ENCODE measurements at regions not wholly inside any gene's neighbourhood (a gene's known extent, or its start where the extent isn't known, plus 50 kb on each side); places are given as distances from the start of the nearest gene placed in this dataset.

- no peak for DNase-seq
- intact Hi-C loops (cut with micrococcal nuclease) = no loop called here
- 40% methylated on average over 1 of the region's 1 CpG for WGBS (ENCODE audit: insufficient coverage)
- no peak for ATAC-seq (ENCODE audit: low read depth)
- Mint-ChIP-seq H3K27me3 (no peaks in the 10 kb centered on the region), H3K4me1 (no peaks in the 10 kb centered on the region), H3K4me3 (no peak overlapping the region), H3K9me3 (ENCODE audit: insufficient read depth) (no peaks in the 10 kb centered on the region), H3K27ac (no peak overlapping the region)
- H2AFZ ChIP-seq (ENCODE audit: insufficient read depth, low read depth, low read length, poor library complexity, severe bottlenecking) = no peak overlapping the region
- CTCF ChIA-PET = no interaction called here
- H3K27me3 ChIP-seq (replicated peaks in 1 of 4; ENCODE audit: control extremely low read depth in 1 of 4, control insufficient read depth in 3 of 4, insufficient read depth in 4 of 4, low read length in 3 of 4) = no peaks in the 10 kb centered on the region
- no peaks in the 10 kb centered on the region for H4K20me1 ChIP-seq (ENCODE audit: control insufficient read depth, insufficient read depth, low read length, poor library complexity, severe bottlenecking)
- POLR2A ChIA-PET = no interaction called here
- no peaks in the 10 kb centered on the region for H3K4me1 ChIP-seq (ENCODE audit: control insufficient read depth in 2 of 2, insufficient read depth in 2 of 2, low read length in 2 of 2)
- no peaks in the 10 kb centered on the region for H3K36me3 ChIP-seq (replicated peaks in 1 of 2; ENCODE audit: control extremely low read depth in 1 of 2, control insufficient read depth in 1 of 2, extremely low read depth in 1 of 2, insufficient read depth in 2 of 2, low read length in 1 of 2)
- H3K27ac ChIP-seq (ENCODE audit: low read length in 2 of 2) = no peak overlapping the region
- no peak overlapping the region for H3K4me3 ChIP-seq (ENCODE audit: control extremely low read depth in 1 of 5, extremely low read depth in 1 of 5, insufficient read depth in 1 of 5, low read depth in 2 of 5, low read length in 4 of 5)
- TF ChIP-seq, protein P1, sequence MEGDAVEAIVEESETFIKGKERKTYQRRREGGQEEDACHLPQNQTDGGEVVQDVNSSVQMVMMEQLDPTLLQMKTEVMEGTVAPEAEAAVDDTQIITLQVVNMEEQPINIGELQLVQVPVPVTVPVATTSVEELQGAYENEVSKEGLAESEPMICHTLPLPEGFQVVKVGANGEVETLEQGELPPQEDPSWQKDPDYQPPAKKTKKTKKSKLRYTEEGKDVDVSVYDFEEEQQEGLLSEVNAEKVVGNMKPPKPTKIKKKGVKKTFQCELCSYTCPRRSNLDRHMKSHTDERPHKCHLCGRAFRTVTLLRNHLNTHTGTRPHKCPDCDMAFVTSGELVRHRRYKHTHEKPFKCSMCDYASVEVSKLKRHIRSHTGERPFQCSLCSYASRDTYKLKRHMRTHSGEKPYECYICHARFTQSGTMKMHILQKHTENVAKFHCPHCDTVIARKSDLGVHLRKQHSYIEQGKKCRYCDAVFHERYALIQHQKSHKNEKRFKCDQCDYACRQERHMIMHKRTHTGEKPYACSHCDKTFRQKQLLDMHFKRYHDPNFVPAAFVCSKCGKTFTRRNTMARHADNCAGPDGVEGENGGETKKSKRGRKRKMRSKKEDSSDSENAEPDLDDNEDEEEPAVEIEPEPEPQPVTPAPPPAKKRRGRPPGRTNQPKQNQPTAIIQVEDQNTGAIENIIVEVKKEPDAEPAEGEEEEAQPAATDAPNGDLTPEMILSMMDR (IDR thresholded peaks at IDR 0.05) = no peak
- TF ChIP-seq EZH2 (IDR thresholded peaks at IDR 0.05; ENCODE audit: borderline replicate concordance, insufficient read depth, low read depth, low read length, poor library complexity, severe bottlenecking) = no peak
- no peak overlapping the region for H3K4me2 ChIP-seq (replicated peaks; ENCODE audit: low read depth, low read length, poor library complexity, severe bottlenecking)
- no peaks in the 10 kb centered on the region for H3K79me2 ChIP-seq (ENCODE audit: control insufficient read depth, insufficient read depth, low read length)
- H3K9ac ChIP-seq (ENCODE audit: low read length) = no peak overlapping the region
- H3K9me3 ChIP-seq (ENCODE audit: control extremely low read depth in 1 of 3, control insufficient read depth in 2 of 3, insufficient read depth in 1 of 3, low read length in 2 of 3) = no peaks in the 10 kb centered on the region
Observed at GRCh38 chr15:53171571-53171970, 381.4 kb upstream of the ONECUT1 start.

- intact Hi-C loops (cut with micrococcal nuclease) = no loop called here
- Mint-ChIP-seq H3K27ac (no peak overlapping the region), H3K4me1 (no peaks in the 10 kb centered on the region), H3K27me3 (no peaks in the 10 kb centered on the region), H3K9me3 (ENCODE audit: insufficient read depth) (no peaks in the 10 kb centered on the region), H3K4me3 (no peak overlapping the region)
- ChIA-PET CTCF (no interaction called here), POLR2A (no interaction called here)
- Histone ChIP-seq H3K27ac (ENCODE audit: low read length in 2 of 2) (no peak overlapping the region), H2AFZ (ENCODE audit: insufficient read depth, low read depth, low read length, poor library complexity, severe bottlenecking) (no peak overlapping the region), H3K27me3 (replicated peaks in 1 of 4; ENCODE audit: control extremely low read depth in 1 of 4, control insufficient read depth in 3 of 4, insufficient read depth in 4 of 4, low read length in 3 of 4) (no peaks in the 10 kb centered on the region), H3K36me3 (replicated peaks in 1 of 2; ENCODE audit: control extremely low read depth in 1 of 2, control insufficient read depth in 1 of 2, extremely low read depth in 1 of 2, insufficient read depth in 2 of 2, low read length in 1 of 2) (no peaks in the 10 kb centered on the region), H4K20me1 (ENCODE audit: control insufficient read depth, insufficient read depth, low read length, poor library complexity, severe bottlenecking) (no peaks in the 10 kb centered on the region), H3K79me2 (ENCODE audit: control insufficient read depth, insufficient read depth, low read length) (no peaks in the 10 kb centered on the region), H3K4me2 (replicated peaks; ENCODE audit: low read depth, low read length, poor library complexity, severe bottlenecking) (no peak overlapping the region), H3K4me3 (ENCODE audit: control extremely low read depth in 1 of 5, extremely low read depth in 1 of 5, insufficient read depth in 1 of 5, low read depth in 2 of 5, low read length in 4 of 5) (no peak overlapping the region), H3K9ac (ENCODE audit: low read length) (no peak overlapping the region), H3K9me3 (ENCODE audit: control extremely low read depth in 1 of 3, control insufficient read depth in 2 of 3, insufficient read depth in 1 of 3, low read length in 2 of 3) (no peaks in the 10 kb centered on the region), H3K4me1 (ENCODE audit: control insufficient read depth in 2 of 2, insufficient read depth in 2 of 2, low read length in 2 of 2) (no peaks in the 10 kb centered on the region)
- ATAC-seq (ENCODE audit: low read depth) (no peak), DNase-seq (no peak)
- TF ChIP-seq, protein P1 (IDR thresholded peaks at IDR 0.05) = no peak
- TF ChIP-seq EZH2 (IDR thresholded peaks at IDR 0.05; ENCODE audit: borderline replicate concordance, insufficient read depth, low read depth, low read length, poor library complexity, severe bottlenecking) = no peak
- WGBS (ENCODE audit: insufficient coverage) = 100% methylated on average over 1 of the region's 2 CpGs
Observed at GRCh38 chr15:53166684-53167201, 376.6 kb upstream of the ONECUT1 start.

Data from B cell (primary cell).